ENCODE measurements at regions not wholly inside any gene's neighbourhood (a gene's known extent, or its start where the extent isn't known, plus 50 kb on each side); places are given as distances from the start of the nearest gene placed in this dataset.

DNA sequence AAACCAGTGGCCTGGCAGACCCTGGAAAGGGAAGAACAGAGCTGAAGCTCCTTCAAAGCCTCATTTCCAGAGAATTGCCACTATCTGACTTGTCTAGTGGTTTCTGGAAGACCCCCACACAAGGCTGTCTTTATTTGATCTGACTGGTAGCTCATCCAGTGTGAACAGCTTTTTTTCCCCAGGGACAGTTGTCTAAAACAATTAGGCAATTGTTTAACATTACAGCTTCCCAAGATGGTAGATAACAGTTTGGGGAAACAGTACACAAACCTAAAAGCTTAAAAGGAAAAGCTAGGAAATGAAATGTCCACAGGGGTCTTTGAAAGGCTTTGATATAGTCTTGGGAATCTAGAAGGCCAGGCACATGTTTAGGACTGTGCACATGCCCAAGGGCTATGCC is 203.4 kb upstream of the CTBP2 start:
- Mint-ChIP-seq H3K4me3 (no peak overlapping the region), H3K27me3 (peaks cover 0 to 9% (median 6%) of the 10 kb centered on the region in 5 donors)
- POLR2A ChIA-PET, result no interaction called here

DNA sequence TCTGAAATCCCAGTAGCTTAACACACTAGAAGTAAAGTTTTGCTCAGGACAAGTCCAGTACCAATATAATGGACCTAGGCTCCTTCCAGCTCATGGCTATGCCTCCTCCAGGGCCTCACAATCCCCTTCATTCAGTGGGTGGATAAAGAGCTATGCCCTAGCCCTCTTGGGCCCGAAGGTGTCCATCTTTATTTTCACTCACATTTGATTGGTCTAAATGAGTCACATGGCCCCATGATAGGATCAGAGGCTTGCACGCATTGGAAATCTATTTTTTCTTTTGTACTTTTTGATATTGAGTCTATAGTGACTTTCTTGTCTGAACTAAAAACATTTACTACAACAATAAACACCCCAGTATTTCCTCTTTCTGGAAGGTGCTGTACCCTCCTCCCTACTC is 202.6 kb upstream of the CTBP2 start:
- no peak overlapping the region for H3K4me3 Mint-ChIP-seq
- H3K36me3 ChIP-seq (ENCODE audit: control insufficient read depth in 2 of 3, insufficient read depth in 3 of 3, low read length in 3 of 3), result no peaks in the 10 kb centered on the region
- no peaks in the 10 kb centered on the region for H3K27me3 ChIP-seq (ENCODE audit: control insufficient read depth in 2 of 2, insufficient read depth in 2 of 2, low read length in 2 of 2)
- intact Hi-C loops (cut with micrococcal nuclease), result no loop called here
- peaks cover 0 to 6% (median 0%) of the 10 kb centered on the region in 5 donors for H3K36me3 Mint-ChIP-seq
- no peaks in the 10 kb centered on the region for H3K4me1 Mint-ChIP-seq
- H3K27me3 Mint-ChIP-seq, result peaks cover 0 to 9% (median 6%) of the 10 kb centered on the region in 5 donors
- POLR2A ChIA-PET, result no interaction called here
- ATAC-seq, result no peak
- DNase-seq, result no peak
- peaks cover 2 to 57% (median 7%) of the 10 kb centered on the region in 11 donors for H3K9me3 Mint-ChIP-seq
- H3K4me1 ChIP-seq (ENCODE audit: control insufficient read depth in 2 of 2, insufficient read depth in 2 of 2, low read length in 2 of 2), result no peaks in the 10 kb centered on the region
- CTCF ChIA-PET, result interaction anchor here (0.7 kb wide), 1 partner anchor 349 kb away, joined by 3 read pairs; no protein-coding TSS in a partner anchor
- H3K27ac Mint-ChIP-seq, result no peak overlapping the region
- no peaks in the 10 kb centered on the region for H3K9me3 ChIP-seq (ENCODE audit: control insufficient read depth in 2 of 3, low read length in 3 of 3)
- no peak overlapping the region for H3K27ac ChIP-seq (ENCODE audit: low read depth, low read length)
- H3K4me3 ChIP-seq (ENCODE audit: low read length), result no peak overlapping the region

More for the DNA sequence above, 203.4 kb upstream of the CTBP2 start:
- Mint-ChIP-seq H3K9me3 (peaks cover 2 to 55% (median 7%) of the 10 kb centered on the region in 11 donors), H3K4me1 (no peaks in the 10 kb centered on the region), H3K27ac (no peak overlapping the region), H3K36me3 (peaks cover 0 to 6% (median 0%) of the 10 kb centered on the region in 5 donors)
- H3K36me3 ChIP-seq (ENCODE audit: control insufficient read depth in 2 of 3, insufficient read depth in 3 of 3, low read length in 3 of 3), result no peaks in the 10 kb centered on the region
- H3K4me1 ChIP-seq (ENCODE audit: control insufficient read depth in 2 of 2, insufficient read depth in 2 of 2, low read length in 2 of 2), result no peaks in the 10 kb centered on the region
- CTCF ChIA-PET, result no interaction called here
- ATAC-seq (no peak), DNase-seq (no peak)
- H3K9me3 ChIP-seq (ENCODE audit: control insufficient read depth in 2 of 3, low read length in 3 of 3), result no peaks in the 10 kb centered on the region
- H3K27ac ChIP-seq (ENCODE audit: low read depth, low read length), result no peak overlapping the region
- H3K4me3 ChIP-seq (ENCODE audit: low read length), result no peak overlapping the region
- no peaks in the 10 kb centered on the region for H3K27me3 ChIP-seq (ENCODE audit: control insufficient read depth in 2 of 2, insufficient read depth in 2 of 2, low read length in 2 of 2)
- intact Hi-C loops (cut with micrococcal nuclease), result no loop called here

GRCh38 chr10:125359401-125359800 is 199.0 kb upstream of the CTBP2 start:
- no peak overlapping the region for H3K27ac Mint-ChIP-seq
- CTCF ChIA-PET, result no interaction called here
- H3K36me3 Mint-ChIP-seq, result peaks cover 0 to 6% (median 0%) of the 10 kb centered on the region in 5 donors
- no peaks in the 10 kb centered on the region for H3K27me3 ChIP-seq (ENCODE audit: control insufficient read depth in 2 of 2, insufficient read depth in 2 of 2, low read length in 2 of 2)
- H3K27me3 Mint-ChIP-seq, result peaks cover 0 to 16% (median 12%) of the 10 kb centered on the region in 5 donors
- no peaks in the 10 kb centered on the region for H3K4me1 ChIP-seq (ENCODE audit: control insufficient read depth in 2 of 2, insufficient read depth in 2 of 2, low read length in 2 of 2)
- DNase-seq, result no peak
- peaks cover 3 to 53% (median 6%) of the 10 kb centered on the region in 11 donors for H3K9me3 Mint-ChIP-seq
- ATAC-seq, result no peak
- peaks cover 0 to 3% (median 0%) of the 10 kb centered on the region in 7 donors for H3K4me1 Mint-ChIP-seq
- H3K36me3 ChIP-seq (ENCODE audit: control insufficient read depth in 2 of 3, insufficient read depth in 3 of 3, low read length in 3 of 3), result no peaks in the 10 kb centered on the region
- no peak overlapping the region for H3K27ac ChIP-seq (ENCODE audit: low read depth, low read length)
- H3K9me3 ChIP-seq (ENCODE audit: control insufficient read depth in 2 of 3, low read length in 3 of 3), result no peaks in the 10 kb centered on the region
- POLR2A ChIA-PET, result no interaction called here
- no peak overlapping the region for H3K4me3 ChIP-seq (ENCODE audit: low read length)
- no peak overlapping the region for H3K4me3 Mint-ChIP-seq
- intact Hi-C loops (cut with micrococcal nuclease), result no loop called here

- H3K4me1 Mint-ChIP-seq, result peaks cover 0 to 3% (median 0%) of the 10 kb centered on the region in 7 donors
- ChIA-PET CTCF (no interaction called here), POLR2A (no interaction called here)
- Histone ChIP-seq H3K36me3 (ENCODE audit: control insufficient read depth in 2 of 3, insufficient read depth in 3 of 3, low read length in 3 of 3) (no peaks in the 10 kb centered on the region), H3K4me3 (ENCODE audit: low read length) (no peak overlapping the region), H3K4me1 (ENCODE audit: control insufficient read depth in 2 of 2, insufficient read depth in 2 of 2, low read length in 2 of 2) (no peaks in the 10 kb centered on the region), H3K27me3 (ENCODE audit: control insufficient read depth in 2 of 2, insufficient read depth in 2 of 2, low read length in 2 of 2) (no peaks in the 10 kb centered on the region), H3K27ac (ENCODE audit: low read depth, low read length) (no peak overlapping the region), H3K9me3 (ENCODE audit: control insufficient read depth in 2 of 3, low read length in 3 of 3) (no peaks in the 10 kb centered on the region)
- no peak overlapping the region for H3K27ac Mint-ChIP-seq
- DNase-seq (no peak), ATAC-seq (no peak)
- H3K36me3 Mint-ChIP-seq, result peaks cover 0 to 6% (median 0%) of the 10 kb centered on the region in 5 donors
- peaks cover 0 to 16% (median 6%) of the 10 kb centered on the region in 5 donors for H3K27me3 Mint-ChIP-seq
- H3K9me3 Mint-ChIP-seq, result peaks cover 0 to 29% (median 6%) of the 10 kb centered on the region in 11 donors
- H3K4me3 Mint-ChIP-seq, result no peak overlapping the region
- intact Hi-C loops (cut with micrococcal nuclease), result no loop called here
These were observed 195.3 kb upstream of the CTBP2 start for GRCh38 chr10:125355657-125356056.

- POLR2A ChIA-PET, result no interaction called here
- no peak overlapping the region for H3K27ac Mint-ChIP-seq
- H3K9me3 ChIP-seq (ENCODE audit: control insufficient read depth in 2 of 3, low read length in 3 of 3), result no peaks in the 10 kb centered on the region
- H3K9me3 Mint-ChIP-seq, result peaks cover 0 to 12% (median 0%) of the 10 kb centered on the region in 11 donors
- no peaks in the 10 kb centered on the region for H3K36me3 ChIP-seq (ENCODE audit: control insufficient read depth in 2 of 3, insufficient read depth in 3 of 3, low read length in 3 of 3)
- H3K27ac ChIP-seq (ENCODE audit: low read depth, low read length), result no peak overlapping the region
- H3K27me3 Mint-ChIP-seq, result peaks cover 0 to 21% (median 10%) of the 10 kb centered on the region in 5 donors
- H3K4me1 Mint-ChIP-seq, result no peaks in the 10 kb centered on the region
- H3K4me1 ChIP-seq (ENCODE audit: control insufficient read depth in 2 of 2, insufficient read depth in 2 of 2, low read length in 2 of 2), result no peaks in the 10 kb centered on the region
- no peaks in the 10 kb centered on the region for H3K27me3 ChIP-seq (ENCODE audit: control insufficient read depth in 2 of 2, insufficient read depth in 2 of 2, low read length in 2 of 2)
- CTCF ChIA-PET, result no interaction called here
- no peak for DNase-seq
- ATAC-seq, result no peak
- H3K36me3 Mint-ChIP-seq, result no peaks in the 10 kb centered on the region
- H3K4me3 Mint-ChIP-seq, result no peak overlapping the region
- H3K4me3 ChIP-seq (ENCODE audit: low read length), result no peak overlapping the region
- intact Hi-C loops (cut with micrococcal nuclease), result no loop called here
These were observed 190.2 kb upstream of the CTBP2 start for GRCh38 chr10:125350519-125350918.

DNA sequence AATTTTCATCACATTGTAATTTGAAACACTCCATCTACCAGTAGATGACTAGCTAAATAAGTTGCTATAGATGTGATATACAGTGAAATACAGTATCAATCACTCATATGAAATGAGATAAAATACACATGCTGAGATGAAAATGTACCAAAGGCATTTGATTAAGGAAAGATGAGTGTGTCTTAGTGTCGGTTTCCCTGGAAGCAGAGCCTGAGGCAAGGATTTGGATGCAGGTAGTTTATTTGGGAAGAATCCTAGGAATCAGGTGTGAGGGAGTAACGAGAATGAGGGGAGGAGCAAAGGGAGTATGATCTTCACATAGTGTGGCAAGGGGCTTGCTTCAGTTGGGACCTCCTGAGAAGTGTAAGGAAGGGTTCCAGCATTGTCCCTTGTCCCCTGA is 188.2 kb upstream of the CTBP2 start:
- Histone ChIP-seq H3K4me3 (ENCODE audit: low read length) (no peak overlapping the region), H3K4me1 (ENCODE audit: control insufficient read depth in 2 of 2, insufficient read depth in 2 of 2, low read length in 2 of 2) (no peaks in the 10 kb centered on the region), H3K27ac (ENCODE audit: low read depth, low read length) (no peak overlapping the region), H3K36me3 (ENCODE audit: control insufficient read depth in 2 of 3, insufficient read depth in 3 of 3, low read length in 3 of 3) (no peaks in the 10 kb centered on the region), H3K9me3 (ENCODE audit: control insufficient read depth in 2 of 3, low read length in 3 of 3) (no peaks in the 10 kb centered on the region), H3K27me3 (ENCODE audit: control insufficient read depth in 2 of 2, insufficient read depth in 2 of 2, low read length in 2 of 2) (peaks cover 0 to 3% of the 10 kb centered on the region in 2 donors)
- peaks cover 0 to 15% (median 0%) of the 10 kb centered on the region in 11 donors for H3K9me3 Mint-ChIP-seq
- DNase-seq (no peak), ATAC-seq (no peak)
- H3K27ac Mint-ChIP-seq, result no peak overlapping the region
- ChIA-PET POLR2A (no interaction called here), CTCF (no interaction called here)
- H3K4me1 Mint-ChIP-seq, result peaks cover 0 to 5% (median 0%) of the 10 kb centered on the region in 7 donors
- no peak overlapping the region for H3K4me3 Mint-ChIP-seq
- H3K36me3 Mint-ChIP-seq, result peaks cover 0 to 4% (median 0%) of the 10 kb centered on the region in 5 donors
- intact Hi-C loops (cut with micrococcal nuclease), result no loop called here
- peaks cover 0 to 28% (median 11%) of the 10 kb centered on the region in 5 donors for H3K27me3 Mint-ChIP-seq

DNA sequence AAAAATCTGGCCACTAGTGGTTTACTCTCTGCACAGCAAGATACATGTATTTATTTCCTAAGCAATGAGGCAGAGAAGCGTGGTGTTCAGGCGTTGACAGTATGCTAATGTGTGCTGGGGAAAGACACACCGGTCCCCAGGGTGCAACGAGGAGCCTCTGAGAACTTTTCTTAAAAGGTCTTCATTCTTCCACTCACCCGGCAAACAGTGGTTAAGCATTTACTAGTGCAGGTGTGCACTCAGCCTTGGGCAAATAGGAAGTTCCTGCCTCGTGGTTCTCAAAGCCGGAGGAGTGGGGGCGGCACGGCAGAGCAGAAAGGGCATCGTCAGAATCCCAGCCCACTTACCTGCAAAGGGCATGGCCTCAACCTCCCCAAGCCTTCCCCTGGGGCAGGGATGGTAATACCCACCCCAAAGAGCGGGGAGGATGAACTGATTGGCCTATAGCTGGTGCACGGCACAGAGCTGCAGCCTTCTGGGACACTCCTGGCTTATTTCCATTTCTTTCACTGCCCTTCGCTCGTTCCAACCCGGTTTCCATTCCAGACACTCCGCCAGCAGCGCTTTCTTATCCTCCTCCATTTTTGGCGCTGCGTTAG is 184.3 kb upstream of the CTBP2 start:
- DNase-seq (no peak), ATAC-seq (no peak)
- no peaks in the 10 kb centered on the region for H3K9me3 ChIP-seq (ENCODE audit: control insufficient read depth in 2 of 3, low read length in 3 of 3)
- Mint-ChIP-seq H3K36me3 (peaks cover 0 to 4% (median 0%) of the 10 kb centered on the region in 5 donors), H3K4me1 (peaks cover 0 to 5% (median 0%) of the 10 kb centered on the region in 7 donors), H3K9me3 (peaks cover 0 to 19% (median 4%) of the 10 kb centered on the region in 11 donors), H3K27me3 (peaks cover 0 to 23% (median 5%) of the 10 kb centered on the region in 5 donors), H3K27ac (no peak overlapping the region), H3K4me3 (no peak overlapping the region)
- H3K4me3 ChIP-seq (ENCODE audit: low read length), result no peak overlapping the region
- ChIA-PET CTCF (no interaction called here), POLR2A (no interaction called here)
- H3K4me1 ChIP-seq (ENCODE audit: control insufficient read depth in 2 of 2, insufficient read depth in 2 of 2, low read length in 2 of 2), result no peaks in the 10 kb centered on the region
- peaks cover 0 to 3% of the 10 kb centered on the region in 2 donors for H3K27me3 ChIP-seq (ENCODE audit: control insufficient read depth in 2 of 2, insufficient read depth in 2 of 2, low read length in 2 of 2)
- H3K36me3 ChIP-seq (ENCODE audit: control insufficient read depth in 2 of 3, insufficient read depth in 3 of 3, low read length in 3 of 3), result no peaks in the 10 kb centered on the region
- intact Hi-C loops (cut with micrococcal nuclease), result loop anchor here in 1 of 2 donors (5.0 kb wide), 1 partner anchor 297 kb away; no protein-coding TSS in a partner anchor
- H3K27ac ChIP-seq (ENCODE audit: low read depth, low read length), result no peak overlapping the region
